Activated naive CD8-positive, alpha-beta T cell (primary cell): ENCODE measurements at regions not wholly inside any gene's neighbourhood (a gene's known extent, or its start where the extent isn't known, plus 50 kb on each side); places are given as distances from the start of the nearest gene placed in this dataset.
"Not testable (repeated sequence)": the region's sequence is repeated elsewhere in the genome, so short reads cannot be mapped to it uniquely, and the experiment has no call there.

Experiments used
- H3K27ac Mint-ChIP-seq: one replicate; pipeline ENCODE4 v1.8.0; 2021; ENCODE audit warnings: mixed read lengths
- H3K27me3 Mint-ChIP-seq: one replicate; pipeline ENCODE4 v1.8.0; 2021; ENCODE audit warnings: mixed read lengths
- H3K36me3 Mint-ChIP-seq: one replicate; pipeline ENCODE4 v1.8.0; 2021; ENCODE audit warnings: mixed read lengths
- H3K4me1 Mint-ChIP-seq: one replicate; pipeline ENCODE4 v1.8.0; 2021; ENCODE audit warnings: low read depth, mixed read lengths
- H3K4me3 Mint-ChIP-seq: one replicate; pipeline ENCODE4 v1.8.0; 2021; ENCODE audit warnings: mild to moderate bottlenecking, mixed read lengths
- H3K9me3 Mint-ChIP-seq: one replicate; pipeline ENCODE4 v1.8.0; 2021; ENCODE audit warnings: low read depth, mixed read lengths

DNA sequence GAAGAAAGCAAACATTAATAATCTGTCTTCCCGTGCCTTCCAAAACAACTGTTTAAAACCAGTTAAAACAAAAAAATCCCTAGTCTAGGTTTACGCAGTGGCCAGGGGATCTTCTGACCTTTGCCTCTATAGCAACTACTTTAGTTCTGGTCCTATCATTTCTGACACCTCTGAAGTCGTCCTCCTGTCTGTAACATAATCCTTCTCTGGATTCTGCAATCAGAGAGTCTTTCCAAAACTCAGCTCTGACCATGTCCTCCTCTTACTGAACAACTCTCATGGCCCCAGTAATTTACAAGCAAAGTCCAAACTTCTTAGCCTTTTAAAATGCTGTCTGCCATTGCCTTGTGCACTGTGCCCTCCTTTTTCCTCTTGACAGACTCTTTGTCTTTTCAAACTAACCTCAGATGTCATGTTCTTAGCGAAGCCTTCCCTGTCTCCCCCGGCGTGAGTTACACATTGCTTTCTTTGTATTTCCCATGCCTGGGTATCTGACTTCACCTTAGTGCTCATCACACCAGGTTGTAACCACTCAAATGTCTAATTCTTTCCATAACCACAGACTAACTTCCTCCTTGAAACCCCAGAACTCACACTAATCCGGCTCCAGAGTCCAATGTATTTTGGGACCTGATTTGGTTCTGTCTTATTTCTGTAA, 105.2 kb upstream of the BNIP2 start:
- no peaks in the 10 kb centered on the region for H3K9me3 Mint-ChIP-seq
- H3K4me1 Mint-ChIP-seq: peaks cover 86% of the 10 kb centered on the region
- no peaks in the 10 kb centered on the region for H3K27me3 Mint-ChIP-seq
- H3K36me3 Mint-ChIP-seq: peaks cover 3% of the 10 kb centered on the region
- H3K27ac Mint-ChIP-seq: peak overlapping the region; percentile 84
- peak overlapping the region; percentile 69 for H3K4me3 Mint-ChIP-seq

DNA sequence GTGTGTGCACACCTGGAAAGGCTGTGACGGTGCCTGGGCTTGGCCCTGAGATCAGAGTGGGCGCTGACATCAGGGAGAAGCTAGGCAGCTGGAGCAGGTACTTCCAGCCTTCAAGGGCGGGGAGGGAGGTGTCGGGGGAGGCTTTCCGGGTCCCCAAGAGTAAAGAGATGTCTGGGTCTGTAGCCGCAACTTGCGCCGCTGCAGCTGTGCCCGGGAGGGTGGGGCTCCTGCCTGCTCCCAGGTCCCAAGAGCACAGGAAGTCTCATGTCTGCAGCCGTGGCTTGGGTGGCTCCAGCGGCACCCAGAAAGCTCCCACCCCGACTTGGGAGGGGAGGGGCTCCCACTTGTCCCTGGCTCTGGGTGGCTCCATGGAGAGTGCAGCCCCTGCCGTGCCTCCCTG, 103.2 kb upstream of the BNIP2 start:
- Mint-ChIP-seq H3K27ac (peak overlapping the region; percentile 50), H3K4me1 (peaks cover 79% of the 10 kb centered on the region), H3K9me3 (no peaks in the 10 kb centered on the region), H3K4me3 (peak overlapping the region; percentile 72), H3K36me3 (peaks cover 3% of the 10 kb centered on the region), H3K27me3 (no peaks in the 10 kb centered on the region)

DNA sequence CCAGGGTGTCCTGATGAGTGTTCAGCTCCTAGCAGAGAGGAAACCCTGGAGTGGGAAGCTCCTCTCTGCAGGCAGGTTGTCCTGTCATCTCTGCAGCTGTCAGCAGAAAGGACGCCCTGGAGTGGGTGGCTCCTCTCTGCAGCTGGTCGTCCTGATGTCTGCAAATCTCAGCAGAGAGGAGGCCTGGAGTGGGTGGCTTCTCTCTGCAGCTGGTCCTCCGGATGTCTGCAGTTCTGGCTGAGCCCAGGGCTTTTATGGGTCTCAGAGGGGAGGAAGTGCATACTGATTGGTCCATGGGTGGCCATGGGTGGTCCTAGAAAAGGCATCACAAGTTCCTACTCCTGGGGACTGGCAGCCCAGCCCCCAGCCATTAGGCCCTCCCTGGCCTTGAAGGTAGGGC, 102.6 kb upstream of the BNIP2 start:
- H3K4me1 Mint-ChIP-seq: peaks cover 77% of the 10 kb centered on the region
- H3K27ac Mint-ChIP-seq: no peak overlapping the region
- H3K4me3 Mint-ChIP-seq: no peak overlapping the region
- no peaks in the 10 kb centered on the region for H3K9me3 Mint-ChIP-seq
- no peaks in the 10 kb centered on the region for H3K27me3 Mint-ChIP-seq
- H3K36me3 Mint-ChIP-seq: peaks cover 5% of the 10 kb centered on the region

DNA sequence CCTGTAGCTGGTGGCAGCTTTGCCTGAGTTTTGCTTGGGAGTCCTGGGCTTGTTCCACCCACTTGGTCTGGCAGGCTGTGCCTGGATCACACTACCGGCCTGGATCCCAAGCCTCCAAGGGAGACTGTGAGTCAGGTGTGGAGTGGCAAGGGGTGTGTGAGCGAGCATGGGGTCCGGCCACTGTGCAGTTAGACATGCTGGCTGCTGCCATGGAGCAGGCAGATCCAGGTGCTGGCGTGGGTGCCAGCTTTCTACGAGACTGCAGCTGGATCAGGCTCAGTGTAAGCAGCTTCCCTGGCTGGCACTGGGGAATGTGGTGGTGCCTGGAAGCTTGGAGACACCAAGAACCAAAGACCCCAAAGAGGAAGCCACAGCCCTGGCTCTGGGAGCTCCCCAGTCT, 102.0 kb upstream of the BNIP2 start:
- Mint-ChIP-seq H3K4me3 (no peak overlapping the region), H3K27me3 (no peaks in the 10 kb centered on the region), H3K4me1 (peaks cover 70% of the 10 kb centered on the region)

DNA sequence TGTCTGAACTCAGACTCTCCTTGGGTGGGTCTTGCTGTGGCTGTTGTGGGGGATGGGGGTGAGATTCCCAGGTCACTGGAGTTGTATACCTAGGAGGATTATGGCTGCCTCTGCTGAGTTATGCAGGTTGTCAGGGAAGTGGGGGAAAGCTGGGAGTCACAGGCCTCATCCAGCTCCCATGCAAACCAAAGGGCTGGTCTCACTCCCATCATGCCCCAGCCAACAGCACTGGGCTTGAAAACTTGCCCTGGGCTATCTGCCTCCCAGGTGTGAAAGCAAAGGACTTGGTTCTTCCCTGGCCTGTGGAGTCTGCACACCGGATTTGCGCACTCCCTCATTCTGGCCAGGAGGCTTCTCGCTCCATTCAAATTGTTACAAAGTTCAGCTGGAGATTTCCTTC, 97.3 kb upstream of the BNIP2 start:
- H3K36me3 Mint-ChIP-seq: peaks cover 12% of the 10 kb centered on the region
- H3K4me3 Mint-ChIP-seq, H3K27ac Mint-ChIP-seq, H3K27me3 Mint-ChIP-seq, H3K9me3 Mint-ChIP-seq: not testable (repeated sequence)
- H3K4me1 Mint-ChIP-seq: peaks cover 60% of the 10 kb centered on the region

More for the DNA sequence above, 102.0 kb upstream of the BNIP2 start:
- Mint-ChIP-seq H3K9me3 (no peaks in the 10 kb centered on the region), H3K36me3 (peaks cover 5% of the 10 kb centered on the region), H3K27ac (peak overlapping the region; percentile 48)

DNA sequence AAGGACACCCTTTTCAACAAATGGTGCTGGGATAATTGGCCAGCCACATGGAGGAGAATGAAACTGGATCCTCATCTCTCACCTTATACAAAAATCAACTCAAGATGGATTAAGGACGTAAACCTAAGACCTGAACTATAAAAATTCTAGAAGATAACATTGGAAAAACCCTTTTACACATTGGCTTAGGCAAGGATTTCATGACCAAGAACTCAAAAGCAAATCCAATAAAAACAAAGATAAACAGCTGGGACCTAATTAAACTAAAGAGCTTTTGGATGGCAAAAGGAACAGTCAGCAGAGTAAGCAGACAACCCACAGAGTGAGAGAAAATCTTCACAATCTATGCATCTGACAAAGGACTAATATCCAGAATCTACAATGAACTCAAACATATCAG, 96.9 kb upstream of the BNIP2 start:
- Mint-ChIP-seq H3K9me3 (peaks cover 11% of the 10 kb centered on the region), H3K4me1 (peaks cover 55% of the 10 kb centered on the region), H3K36me3 (peaks cover 12% of the 10 kb centered on the region)
- not testable (repeated sequence) for H3K27ac Mint-ChIP-seq, H3K4me3 Mint-ChIP-seq, H3K27me3 Mint-ChIP-seq

DNA sequence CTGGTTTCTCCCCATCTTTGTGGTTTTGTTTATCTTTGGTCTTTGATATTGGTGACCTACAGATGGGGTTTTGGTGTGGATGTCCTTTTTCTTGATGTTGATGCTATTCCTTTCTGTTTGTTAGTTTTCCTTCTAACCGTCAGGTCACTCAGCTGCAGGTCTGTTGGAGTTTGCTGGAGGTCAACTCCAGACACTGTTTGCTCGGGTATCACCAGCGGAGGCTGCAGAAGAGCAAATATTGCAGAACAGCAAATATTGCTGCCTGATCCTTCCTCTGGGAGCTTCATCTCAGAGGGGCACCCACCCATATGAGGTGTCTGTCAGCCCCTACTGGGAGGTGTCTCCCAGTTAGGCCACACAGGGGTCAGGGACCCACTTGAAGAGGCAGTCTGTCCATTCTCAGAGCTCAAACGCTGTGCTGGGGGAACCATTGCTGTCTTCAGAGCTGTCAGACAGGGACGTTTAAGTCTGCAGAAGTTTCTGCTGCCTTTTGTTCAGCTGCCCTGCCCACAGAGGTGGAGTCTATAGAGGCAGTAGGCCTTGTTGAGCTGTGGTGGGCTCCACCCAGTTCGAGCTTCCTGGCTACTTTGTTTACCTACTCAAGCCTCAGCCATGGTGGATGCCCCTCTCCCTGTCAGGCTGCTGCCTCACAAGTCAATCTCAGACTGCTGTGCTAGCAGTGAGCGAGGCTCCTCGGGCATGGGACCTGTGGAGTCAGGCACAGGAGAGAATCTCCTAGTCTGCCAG, 94.8 kb upstream of the BNIP2 start:
- not testable (repeated sequence) for H3K4me3 Mint-ChIP-seq

DNA sequence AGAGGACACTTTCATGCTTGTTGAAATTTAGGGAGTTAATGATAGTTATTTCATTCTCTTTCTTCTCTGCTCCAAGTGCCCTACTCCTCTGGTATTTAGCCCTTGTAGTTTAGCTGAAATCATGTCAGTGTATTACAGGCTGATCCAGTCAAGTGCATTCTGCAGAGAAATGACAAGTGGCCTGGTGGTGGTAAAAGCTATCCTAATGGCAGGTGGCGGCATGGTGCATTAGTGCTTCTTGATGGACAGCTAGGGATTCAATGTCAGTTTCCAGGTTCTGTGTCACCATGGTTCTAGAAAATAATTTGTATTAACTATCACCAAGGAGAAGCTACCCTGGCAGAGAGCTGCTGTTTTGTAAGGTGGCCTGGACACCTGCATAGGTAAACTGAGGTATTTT, 90.0 kb upstream of the BNIP2 start:
- peaks cover 12% of the 10 kb centered on the region for H3K9me3 Mint-ChIP-seq
- H3K27me3 Mint-ChIP-seq: no peaks in the 10 kb centered on the region
- no peak overlapping the region for H3K4me3 Mint-ChIP-seq
- H3K4me1 Mint-ChIP-seq: peaks cover 16% of the 10 kb centered on the region
- H3K27ac Mint-ChIP-seq: no peak overlapping the region
- peaks cover 15% of the 10 kb centered on the region for H3K36me3 Mint-ChIP-seq

More for the DNA sequence above, 94.8 kb upstream of the BNIP2 start:
- H3K27ac Mint-ChIP-seq, H3K27me3 Mint-ChIP-seq: not testable (repeated sequence)
- peaks cover 42% of the 10 kb centered on the region for H3K4me1 Mint-ChIP-seq
- peaks cover 17% of the 10 kb centered on the region for H3K9me3 Mint-ChIP-seq
- H3K36me3 Mint-ChIP-seq: peaks cover 17% of the 10 kb centered on the region

DNA sequence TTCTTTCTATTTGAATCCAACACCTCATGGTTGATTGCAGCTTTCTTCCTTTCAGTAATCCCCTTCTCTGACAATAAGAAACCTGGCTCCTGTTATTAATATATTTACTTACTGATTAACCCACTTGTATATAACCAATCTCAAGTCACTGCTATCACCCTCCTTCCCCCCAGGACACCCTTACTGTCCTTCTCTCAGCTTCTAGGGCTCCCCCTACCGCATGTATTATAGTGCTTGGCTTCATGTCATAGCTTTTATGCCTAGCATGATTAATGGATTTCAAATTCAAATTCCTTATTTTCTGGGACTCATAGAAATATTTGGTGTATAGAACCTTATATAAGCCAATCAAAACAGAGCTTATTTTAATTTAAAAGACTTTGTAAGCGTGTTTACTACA, 75.7 kb upstream of the BNIP2 start:
- H3K9me3 Mint-ChIP-seq: no peaks in the 10 kb centered on the region
- H3K27ac Mint-ChIP-seq: no peak overlapping the region
- no peaks in the 10 kb centered on the region for H3K36me3 Mint-ChIP-seq
- peaks cover 6% of the 10 kb centered on the region for H3K4me1 Mint-ChIP-seq
- no peaks in the 10 kb centered on the region for H3K27me3 Mint-ChIP-seq
- no peak overlapping the region for H3K4me3 Mint-ChIP-seq

DNA sequence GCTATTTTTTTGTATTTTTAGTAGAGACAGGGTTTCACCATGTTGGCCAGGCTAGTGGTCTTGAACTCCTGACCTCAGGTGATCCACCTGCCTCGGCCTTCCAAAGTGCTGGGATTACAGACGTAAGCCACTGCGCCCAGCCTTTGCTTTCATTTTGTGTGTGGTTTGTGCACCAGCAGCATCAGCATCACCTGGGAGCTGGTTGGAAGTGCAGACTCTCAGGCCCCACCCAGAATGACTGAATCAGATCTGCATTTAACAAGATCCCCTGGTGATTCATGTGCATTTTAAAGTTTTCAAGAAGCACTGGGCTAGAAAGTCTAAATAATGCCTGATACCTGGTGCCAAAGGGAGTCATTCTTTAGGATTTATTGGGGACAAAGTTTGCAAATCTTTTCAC, 73.4 kb upstream of the BNIP2 start:
- peaks cover 6% of the 10 kb centered on the region for H3K4me1 Mint-ChIP-seq
- H3K36me3 Mint-ChIP-seq: no peaks in the 10 kb centered on the region
- no peak overlapping the region for H3K27ac Mint-ChIP-seq
- H3K9me3 Mint-ChIP-seq: no peaks in the 10 kb centered on the region
- no peaks in the 10 kb centered on the region for H3K27me3 Mint-ChIP-seq
- H3K4me3 Mint-ChIP-seq: no peak overlapping the region

DNA sequence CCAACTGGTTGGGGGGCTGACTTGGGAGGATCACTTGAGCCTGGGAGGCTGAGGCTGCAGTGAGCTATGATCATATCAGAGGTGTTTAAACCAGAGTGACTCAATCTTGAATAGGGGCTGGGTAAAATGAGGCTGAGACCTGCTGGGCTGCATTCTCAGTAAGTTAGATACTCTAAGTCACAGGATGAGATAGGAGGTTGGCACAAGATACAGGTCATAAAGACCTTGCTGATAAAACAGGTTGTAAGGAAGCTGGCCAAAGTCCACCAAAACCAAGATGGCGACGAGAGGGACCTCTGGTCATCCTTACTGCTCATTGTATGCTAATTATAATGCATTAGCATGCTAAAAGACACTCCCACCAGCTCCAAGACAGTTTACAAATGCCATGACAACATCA, 71.1 kb upstream of the BNIP2 start:
- not testable (repeated sequence) for H3K27me3 Mint-ChIP-seq, H3K36me3 Mint-ChIP-seq, H3K4me3 Mint-ChIP-seq, H3K27ac Mint-ChIP-seq, H3K4me1 Mint-ChIP-seq, H3K9me3 Mint-ChIP-seq

DNA sequence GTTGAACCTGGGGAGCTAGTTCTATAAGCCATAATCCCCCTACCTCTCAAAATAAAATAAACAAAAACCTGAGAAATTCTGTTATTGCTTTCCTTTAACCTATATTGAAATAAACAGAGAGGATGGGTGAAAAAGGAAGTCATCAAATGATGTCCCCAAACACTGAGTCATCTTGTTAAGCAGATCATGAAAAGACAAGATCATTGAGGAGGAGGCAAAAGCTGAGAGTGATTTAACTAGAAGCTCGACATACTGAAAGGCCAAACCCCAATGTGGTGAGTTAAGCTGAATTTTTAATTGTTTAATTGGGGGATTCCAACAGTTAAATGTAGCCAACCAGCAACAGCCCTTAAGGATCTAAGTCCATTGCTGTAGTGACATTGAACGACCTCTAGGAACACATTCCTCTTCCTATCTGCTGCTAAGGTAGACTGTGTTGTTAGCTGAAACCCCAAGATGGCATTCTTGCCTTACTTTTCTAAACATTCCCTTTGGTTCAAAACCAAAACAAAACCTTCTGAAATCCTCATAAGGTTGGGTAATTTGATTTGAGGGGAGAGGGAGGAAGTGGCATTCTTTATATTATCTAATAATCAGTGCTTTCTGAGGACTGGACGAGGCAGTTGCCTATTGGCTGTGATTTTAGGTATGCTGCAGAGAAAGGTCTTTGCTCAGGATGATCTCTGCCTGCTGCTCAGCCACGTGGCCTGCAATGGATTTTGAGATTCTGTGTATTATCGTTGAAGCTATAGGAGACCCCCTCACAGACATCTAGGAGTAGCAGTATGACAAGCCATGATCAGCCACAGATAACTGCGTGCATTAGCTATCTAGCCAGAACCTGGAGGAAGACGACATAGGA, 62.7 kb upstream of the BNIP2 start:
- H3K4me1 Mint-ChIP-seq: peaks cover 14% of the 10 kb centered on the region
- peaks cover 2% of the 10 kb centered on the region for H3K27me3 Mint-ChIP-seq
- no peaks in the 10 kb centered on the region for H3K36me3 Mint-ChIP-seq
- peak overlapping the region; percentile 18 for H3K27ac Mint-ChIP-seq
- no peak overlapping the region for H3K4me3 Mint-ChIP-seq
- H3K9me3 Mint-ChIP-seq: no peaks in the 10 kb centered on the region

DNA sequence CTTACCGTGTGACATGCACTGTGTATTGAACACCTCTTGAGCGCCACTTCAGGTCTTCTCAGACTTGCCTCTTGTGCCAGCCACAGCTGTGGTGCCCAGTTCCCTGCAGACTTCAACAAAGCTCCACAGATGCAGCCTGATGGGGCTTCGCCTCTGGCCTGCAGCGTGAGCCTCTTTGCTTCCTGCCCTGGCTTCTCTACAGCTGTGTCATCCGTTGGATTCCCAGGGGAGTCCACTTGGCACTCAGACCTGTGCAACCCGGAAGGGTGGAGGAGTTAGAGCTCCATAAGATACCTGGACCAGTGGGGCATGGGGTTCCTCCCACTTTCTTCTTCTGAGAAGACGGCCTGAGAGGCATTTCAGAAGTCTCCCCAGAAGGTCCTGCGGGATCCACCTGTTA, 57.7 kb upstream of the BNIP2 start:
- Mint-ChIP-seq H3K36me3 (peaks cover 7% of the 10 kb centered on the region), H3K27ac (no peak overlapping the region), H3K9me3 (peaks cover 7% of the 10 kb centered on the region), H3K4me1 (peaks cover 3% of the 10 kb centered on the region), H3K27me3 (peaks cover 4% of the 10 kb centered on the region), H3K4me3 (no peak overlapping the region)

DNA sequence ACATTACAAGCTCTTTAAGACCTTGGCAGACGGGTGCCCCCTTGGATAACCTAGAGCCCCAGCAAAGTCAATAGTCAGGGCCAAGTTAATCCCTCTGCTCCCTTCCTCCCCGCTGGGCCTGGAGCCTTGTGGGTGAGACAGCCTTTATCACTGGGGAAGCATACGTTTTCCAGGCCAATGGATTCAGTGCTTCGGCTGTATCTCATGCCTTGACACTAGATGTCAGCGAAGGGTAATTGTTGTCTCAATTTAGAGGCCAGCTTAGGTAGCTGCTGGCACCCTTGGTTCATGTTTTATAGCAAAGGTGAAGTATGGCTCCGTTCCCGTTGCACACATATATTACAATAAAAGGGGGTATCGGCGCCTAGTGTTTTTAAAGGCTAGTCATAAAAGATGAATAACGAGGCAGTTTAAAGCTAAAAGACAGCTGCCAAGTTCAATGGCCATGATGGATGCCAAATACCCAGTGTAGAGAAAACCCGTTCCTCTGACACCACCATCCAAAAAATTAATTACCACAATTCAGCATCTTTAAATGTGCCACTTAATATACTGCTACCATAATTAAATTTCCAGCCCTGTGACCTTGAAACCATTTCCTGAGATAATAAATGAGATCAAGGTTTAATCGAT, 52.3 kb upstream of the BNIP2 start:
- Mint-ChIP-seq H3K27ac (no peak overlapping the region), H3K4me1 (no peaks in the 10 kb centered on the region), H3K9me3 (peaks cover 7% of the 10 kb centered on the region), H3K4me3 (no peak overlapping the region), H3K36me3 (peaks cover 7% of the 10 kb centered on the region), H3K27me3 (peaks cover 2% of the 10 kb centered on the region)
